HG03097 (cell line): ENCODE measurements at regions not wholly inside any gene's neighbourhood (a gene's known extent, or its start where the extent isn't known, plus 50 kb on each side); places are given as distances from the start of the nearest gene placed in this dataset.

Source experiments
- ATAC-seq: cut with Tn5 transposase; IDR thresholded peaks from one replicate; pipeline ENCODE4 v1.9.1; 2021; ENCODE audit not compliant: unreplicated experiment, low FRiP score

DNA sequence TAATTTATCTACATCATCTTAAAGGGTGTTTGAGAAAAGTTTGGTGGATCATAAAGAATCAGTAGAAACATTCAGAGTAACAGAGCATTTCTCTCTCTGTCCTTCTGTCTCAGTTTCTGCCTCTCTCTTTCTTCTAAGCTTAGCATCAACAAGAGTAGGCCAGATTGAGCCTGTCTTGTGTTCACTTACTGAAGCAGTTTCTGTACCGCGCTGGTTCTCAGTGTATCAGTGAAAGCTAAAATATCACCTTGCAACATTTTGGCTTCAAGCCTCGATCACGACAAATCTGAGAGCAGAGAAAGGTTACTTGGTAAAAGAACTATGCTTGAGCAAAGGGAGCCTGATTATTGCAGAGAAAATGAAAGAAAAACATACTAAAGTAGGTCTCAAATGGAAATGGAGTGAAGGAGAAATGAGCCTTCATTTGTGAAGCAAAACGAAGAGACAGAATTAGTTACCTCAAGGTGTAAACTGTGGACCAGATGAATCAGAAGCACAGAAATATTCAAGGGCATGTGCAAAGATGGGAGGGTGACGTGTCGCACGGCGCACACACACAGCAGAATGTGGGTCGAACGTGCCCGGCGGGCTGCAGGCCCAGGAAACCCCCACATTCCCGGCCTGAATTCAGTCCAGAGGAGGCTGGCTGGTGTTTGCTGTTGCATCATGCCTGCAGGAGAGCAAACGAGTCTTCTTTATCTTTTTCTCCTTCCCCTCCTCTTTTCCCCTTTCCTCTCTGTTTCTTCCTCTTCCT, 509.3 kb downstream of the QKI start:
- ATAC-seq, result no peak

DNA sequence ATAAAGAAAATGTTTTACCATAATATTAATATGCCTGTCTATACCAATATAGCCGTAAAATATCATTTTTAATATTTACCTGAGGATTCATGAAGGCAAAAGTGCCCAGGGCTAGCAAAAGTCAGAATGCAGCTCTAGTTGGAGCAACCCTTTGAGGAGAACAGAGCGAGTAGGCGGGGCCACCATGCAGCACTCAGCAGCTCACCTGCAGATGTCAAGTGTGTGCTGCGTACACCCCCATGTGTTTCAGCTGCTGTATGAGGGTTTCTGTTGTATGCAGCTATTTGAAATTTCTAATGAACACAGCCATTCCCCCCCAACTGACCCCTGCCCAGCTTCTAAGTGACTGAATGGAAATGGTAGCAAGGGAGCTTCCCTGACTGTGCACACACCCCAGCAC, 508.0 kb downstream of the QKI start:
- no peak for ATAC-seq

DNA sequence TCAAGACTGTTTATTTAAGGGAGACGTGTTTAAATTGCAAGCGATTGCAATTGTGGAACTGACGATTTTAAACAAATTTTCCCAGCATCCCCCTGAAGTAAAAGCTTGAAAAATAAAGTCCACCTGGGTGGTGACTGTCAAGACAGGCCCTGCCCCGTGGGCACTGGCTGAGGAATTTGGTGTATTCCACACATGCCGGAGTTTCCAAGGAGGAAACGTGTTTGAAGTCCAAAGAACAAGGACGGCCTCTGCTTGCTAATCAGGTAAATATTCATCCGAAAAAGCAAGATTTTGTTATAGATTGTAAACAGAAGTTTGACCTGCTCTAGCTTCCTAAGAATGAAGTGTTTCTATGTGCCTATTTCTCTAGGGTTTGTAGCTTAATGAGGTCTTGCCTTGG, 505.1 kb downstream of the QKI start:
- no peak for ATAC-seq

DNA sequence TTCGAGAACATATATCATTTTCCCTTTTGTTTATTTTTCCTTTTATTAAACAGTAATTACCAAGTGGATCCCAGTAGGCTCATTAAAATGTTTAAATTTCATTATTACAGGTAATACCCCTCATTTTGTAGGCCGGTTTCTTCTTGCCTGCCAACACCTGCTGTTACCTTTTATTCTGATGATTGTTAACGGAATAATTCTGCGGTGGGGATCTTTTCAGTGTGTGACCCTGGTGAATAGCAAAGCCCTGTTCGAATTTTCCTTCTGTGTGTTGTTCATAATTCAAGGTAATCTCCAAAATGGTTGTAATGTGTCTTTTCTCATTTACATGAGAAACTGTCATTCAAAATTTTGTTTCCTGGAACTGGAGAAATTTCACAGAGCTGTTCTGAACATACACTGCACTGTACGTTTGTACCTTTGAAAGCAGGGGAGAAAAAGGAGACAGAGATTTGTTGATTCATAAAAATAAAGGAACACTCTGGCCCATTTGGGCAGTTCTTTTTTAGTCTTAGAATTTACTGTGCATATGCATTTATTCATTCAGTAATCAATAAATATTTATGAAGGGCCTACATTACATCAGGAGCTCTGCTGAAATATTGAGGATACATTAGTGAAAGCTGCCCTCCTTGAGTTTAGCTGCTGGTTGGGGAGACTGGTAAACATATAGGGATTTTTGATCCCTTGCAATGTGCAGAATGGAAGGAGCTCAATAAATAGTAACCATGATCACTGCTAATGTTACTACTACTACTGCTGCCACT, 502.0 kb downstream of the QKI start:
- ATAC-seq, result no peak

DNA sequence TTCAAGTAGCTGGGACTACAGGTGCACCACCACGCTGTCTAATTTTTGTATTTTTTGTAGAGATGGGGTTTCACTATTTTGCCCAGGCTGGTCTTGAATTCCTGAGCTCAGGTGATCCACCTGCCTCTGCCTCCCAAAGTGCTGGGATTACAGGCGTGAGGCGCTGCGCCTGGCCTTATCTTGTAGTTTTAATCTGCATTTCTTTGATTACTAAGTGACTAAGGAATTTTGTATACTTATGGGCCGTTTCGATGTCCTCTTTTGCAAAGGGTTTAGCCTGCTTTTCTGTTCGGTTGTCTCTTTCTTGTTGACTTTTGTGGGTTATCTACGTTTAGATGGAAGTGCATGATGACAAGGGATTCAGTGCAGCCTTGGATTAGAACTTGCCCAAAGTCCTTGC, 500.6 kb downstream of the QKI start:
- ATAC-seq, result no peak

DNA sequence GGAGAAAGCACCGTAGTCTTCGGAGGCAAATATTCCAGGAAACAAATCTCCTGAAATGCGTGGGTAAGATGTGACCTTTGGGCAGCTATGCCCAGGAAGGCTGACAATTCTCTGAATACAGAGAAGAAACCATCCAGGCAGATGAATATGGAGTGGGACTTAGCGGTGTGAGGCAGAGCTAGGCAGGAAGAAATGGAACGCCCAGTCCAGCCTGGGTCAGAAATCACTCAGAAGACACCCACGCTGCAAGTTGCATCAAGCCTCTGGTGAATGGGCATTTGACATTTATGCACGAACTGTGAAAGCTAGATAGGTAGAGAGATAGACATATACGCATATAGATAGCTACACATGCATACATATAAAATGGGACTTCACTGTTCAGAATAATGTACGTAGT, 498.5 kb downstream of the QKI start:
- ATAC-seq, result no peak

DNA sequence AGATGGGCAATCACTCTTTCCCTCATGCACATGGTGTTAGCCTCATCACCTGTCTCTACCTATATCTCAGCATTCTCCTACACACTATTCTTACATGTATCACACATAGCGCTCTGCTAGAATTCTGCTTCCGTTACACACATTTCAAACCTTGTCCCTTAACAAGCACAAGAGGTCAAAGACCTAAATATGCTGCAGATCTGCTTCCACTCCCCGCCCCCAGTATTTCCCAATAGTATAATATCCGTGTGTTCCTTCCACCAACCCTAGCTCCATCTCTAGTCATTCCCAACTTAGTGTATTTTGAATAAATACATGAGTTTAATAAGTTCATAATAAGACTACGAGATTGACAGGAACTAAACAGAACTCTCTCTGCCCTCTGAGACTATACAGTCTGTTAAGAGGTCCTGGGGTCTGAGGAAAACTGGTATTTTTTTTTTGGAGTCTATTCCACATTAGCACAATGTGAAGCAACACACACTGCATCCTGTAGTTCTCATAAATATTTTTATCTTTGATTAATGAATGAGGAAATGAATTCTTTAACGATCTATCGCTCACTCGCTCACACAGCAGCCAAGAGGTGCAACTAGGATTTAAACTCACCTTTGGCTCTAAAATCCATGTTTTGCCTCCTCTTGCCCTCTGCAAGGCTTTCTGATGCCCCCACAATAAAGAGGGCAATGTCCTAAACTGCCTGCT, 491.6 kb downstream of the QKI start:
- ATAC-seq, result no peak

DNA sequence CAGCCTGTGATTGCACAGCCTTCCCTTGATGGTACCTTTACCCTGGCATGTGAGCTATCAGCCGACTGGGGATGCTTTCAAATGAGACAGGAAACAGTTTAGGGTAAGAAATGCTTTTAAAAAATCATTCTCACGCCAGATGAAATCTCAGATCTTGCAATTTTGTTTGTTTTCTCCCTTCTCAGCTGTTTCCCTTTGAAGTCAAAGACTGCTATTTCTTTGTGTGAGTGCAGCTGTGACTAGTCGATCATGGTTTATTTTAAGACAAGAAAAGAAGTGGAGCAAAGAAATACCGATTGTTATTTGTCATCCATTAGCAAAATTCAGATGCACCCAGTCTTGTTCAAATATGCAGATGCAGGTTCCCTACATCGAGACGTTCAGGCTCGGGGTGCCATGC, 489.7 kb downstream of the QKI start:
- no peak for ATAC-seq

DNA sequence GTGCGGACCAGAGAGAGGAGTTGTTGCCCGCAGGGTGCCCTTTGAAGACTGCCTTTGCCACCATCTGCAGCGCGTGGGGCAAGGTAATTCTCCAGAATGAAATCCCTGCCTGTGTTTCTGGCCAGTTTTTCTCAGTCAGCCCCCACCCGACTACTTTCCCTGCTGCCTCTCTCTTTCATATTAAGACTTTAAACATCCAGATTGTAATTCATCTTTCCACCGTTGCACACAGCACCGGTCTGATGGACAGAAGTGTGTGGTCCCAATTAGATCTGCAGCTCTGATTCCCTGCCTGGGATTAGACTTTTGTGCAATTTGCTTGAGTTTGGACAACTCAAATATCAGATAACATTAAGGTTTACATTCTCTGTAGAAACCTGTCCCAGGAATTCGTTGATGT, 489.0 kb downstream of the QKI start:
- no peak for ATAC-seq

GRCh38 chr6:163902993-163903392, 488.5 kb downstream of the QKI start:
- no peak for ATAC-seq

- ATAC-seq, result no peak
Observed at GRCh38 chr6:163901681-163902080, 487.2 kb downstream of the QKI start.

GRCh38 chr6:163900570-163900969, 486.1 kb downstream of the QKI start:
- ATAC-seq, result no peak

- ATAC-seq, result no peak
Observed at GRCh38 chr6:163897669-163898068, 483.2 kb downstream of the QKI start.

GRCh38 chr6:163897030-163897429, 482.5 kb downstream of the QKI start:
- no peak for ATAC-seq

DNA sequence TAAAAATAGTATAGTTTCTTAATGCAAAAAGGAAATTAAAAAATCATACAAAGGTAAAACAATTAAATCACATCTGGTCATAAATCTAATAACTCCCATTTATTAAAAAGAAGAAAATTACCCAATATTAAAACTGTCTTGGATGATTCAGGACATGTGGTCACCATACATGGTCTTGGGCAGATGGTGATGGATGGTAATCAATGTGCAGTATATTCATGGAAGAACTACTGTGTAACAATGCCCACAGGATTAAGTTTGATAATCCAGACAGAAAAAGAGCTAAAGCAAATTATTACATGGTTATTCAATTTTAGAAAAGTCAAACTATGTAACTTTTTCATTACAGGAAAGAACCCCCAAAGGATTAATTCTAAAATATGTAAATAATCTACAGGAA, 480.6 kb downstream of the QKI start:
- ATAC-seq, result no peak

DNA sequence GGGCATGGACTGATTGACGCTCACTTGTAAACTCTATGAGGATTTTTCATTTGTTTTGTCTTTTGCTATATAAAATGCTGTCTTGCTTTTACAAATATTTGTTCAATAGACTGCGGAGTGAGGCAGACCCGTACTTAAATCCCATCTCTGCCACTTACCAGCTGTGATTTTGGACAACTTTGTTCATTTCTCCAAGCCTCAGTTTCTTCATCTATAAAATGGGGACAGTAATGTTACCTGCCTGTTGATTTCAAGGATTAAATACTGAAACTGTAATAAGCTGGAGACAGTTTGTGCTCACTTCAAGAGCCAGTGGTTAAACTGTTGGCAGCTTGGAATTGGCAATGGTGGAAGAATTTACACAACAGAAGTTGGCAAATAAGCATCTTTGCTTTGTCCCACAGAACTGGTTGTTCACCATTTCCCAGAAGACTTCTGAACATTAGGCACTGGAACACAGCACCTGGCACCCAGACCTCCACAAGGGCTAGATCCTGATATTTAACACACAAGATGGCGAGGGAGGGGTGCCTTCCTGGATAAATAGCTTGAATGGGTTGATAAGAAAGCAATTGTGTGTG, 479.2 kb downstream of the QKI start:
- no peak for ATAC-seq

- no peak for ATAC-seq
Observed at GRCh38 chr6:163892824-163893561, 478.5 kb downstream of the QKI start.

DNA sequence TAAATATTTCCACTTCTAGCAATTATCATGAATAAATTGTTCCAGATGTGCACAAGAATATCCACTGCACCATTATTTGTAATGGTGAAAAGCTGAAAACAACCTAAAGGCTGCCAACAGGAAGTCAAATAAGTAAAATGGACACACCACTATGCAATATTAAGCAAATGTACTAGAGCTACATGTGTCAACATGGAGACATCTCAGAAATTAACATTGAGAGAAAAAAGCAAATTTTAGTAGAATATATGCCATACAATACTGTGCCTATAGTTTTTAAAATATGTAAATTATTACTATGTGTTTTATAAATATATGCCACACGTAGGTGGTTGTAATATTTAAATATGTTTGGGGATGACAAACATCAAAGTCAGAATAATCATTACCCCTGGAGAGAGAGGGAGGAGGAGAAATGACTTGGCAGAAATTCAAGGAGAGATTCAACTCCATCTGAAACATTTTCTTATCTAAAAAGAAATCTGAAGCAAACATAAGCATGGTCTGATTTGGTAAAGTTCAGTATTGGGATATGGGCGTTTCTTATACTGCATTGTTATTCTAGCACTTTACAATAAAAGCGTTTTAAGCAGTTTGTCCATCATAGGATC, 475.5 kb downstream of the QKI start:
- no peak for ATAC-seq

DNA sequence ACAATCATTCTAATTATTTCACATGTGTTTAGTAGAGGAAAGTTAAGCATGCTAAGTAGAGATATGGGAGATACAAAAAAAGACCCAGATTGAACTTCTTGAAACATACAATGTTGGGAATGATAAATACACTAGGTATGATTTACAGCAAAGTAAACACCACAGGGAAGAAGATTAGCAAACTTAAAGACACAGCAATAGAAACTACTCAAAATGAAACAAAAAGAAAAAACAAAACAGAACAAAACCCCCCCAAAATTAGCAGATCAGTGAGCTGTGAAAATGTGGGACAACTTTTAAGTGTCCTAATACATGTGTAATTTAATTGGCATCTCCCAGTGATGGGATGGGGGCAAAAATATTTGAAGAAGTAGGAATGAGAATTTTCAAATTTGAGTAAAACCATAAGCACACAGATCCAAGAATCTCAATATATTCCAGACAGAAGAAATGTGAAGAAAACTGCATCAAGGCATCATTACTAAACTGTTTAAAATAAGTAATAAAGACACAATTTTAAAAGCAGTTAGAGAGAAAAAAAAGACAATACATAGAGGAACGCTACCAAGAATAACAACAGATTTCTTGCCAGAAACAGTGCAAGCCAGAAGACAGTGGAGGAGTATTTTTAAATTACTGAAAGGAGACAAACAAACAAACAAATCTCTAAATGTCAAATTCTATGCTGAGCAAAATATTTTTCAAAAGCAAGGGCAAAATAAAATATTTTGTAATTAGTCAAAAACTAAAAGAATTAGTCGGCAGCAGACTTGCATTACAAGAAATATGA, 473.7 kb downstream of the QKI start:
- no peak for ATAC-seq
